Sigmoid colon (tissue), 6 donors: ENCODE measurements at regions not wholly inside any gene's neighbourhood (a gene's known extent, or its start where the extent isn't known, plus 50 kb on each side); places are given as distances from the start of the nearest gene placed in this dataset.

Experiments
- DNase-seq: peaks from one replicate; pipeline ENCODE4 v3.0.0-alpha.2; 2019
- H3K27ac ChIP-seq, 4 donors: fragments of 200-600 bp; sonication (generic); one replicate each; pipeline ENCODE4 v1.5.1; 2016 to 2019; ENCODE audit warnings: mild to moderate bottlenecking in 1 of 4
- H3K27me3 ChIP-seq, 3 donors: fragments of 200-600 bp; sonication (generic); one replicate each; pipeline ENCODE4 v1.5.1; 2019; ENCODE audit warnings: mild to moderate bottlenecking in 1 of 3
- H3K36me3 ChIP-seq, 4 donors: fragments of 200-600 bp; sonication (generic); one replicate each; pipeline ENCODE4 v1.5.1; 2016 to 2019
- H3K4me1 ChIP-seq, 4 donors: fragments of 200-600 bp; sonication (generic); one replicate each; pipeline ENCODE4 v1.5.1; 2017 to 2019
- H3K4me3 ChIP-seq, 4 donors: fragments of 200-600 bp; sonication (generic); one replicate each; pipeline ENCODE4 v1.5.1; 2017 to 2019; ENCODE audit warnings: mild to moderate bottlenecking in 2 of 4, moderate library complexity in 1 of 4
- H3K9me3 ChIP-seq, 4 donors: fragments of 200-600 bp in 3 of 4; sonication (generic) in 3 of 4; one replicate each; pipeline versions ENCODE4 v1.5.1 to v1.6.1; 2013 to 2019
- CTCF ChIP-seq, 4 experiments: fragments of 450-650 bp in 3 of 4; fragments of 200-600 bp in 1 of 4; IDR thresholded peaks; one replicate each; pipeline ENCODE4 v1.5.1; 2016 to 2019; ENCODE audit warnings: antibody characterized with exemption in 4 of 4, mild to moderate bottlenecking in 3 of 4, moderate library complexity in 2 of 4
- EP300 ChIP-seq, 4 donors: sonication (generic); formaldehyde crosslinking; IDR thresholded peaks; one replicate each; pipeline ENCODE4 v1.6.1; 2017; ENCODE audit warnings: antibody characterized with exemption in 4 of 4
- POLR2A ChIP-seq, 2 donors: fragments of 450-650 bp; IDR thresholded peaks; one replicate each; pipeline ENCODE4 v1.6.1; 2016; ENCODE audit warnings: antibody characterized with exemption in 2 of 2, mild to moderate bottlenecking in 2 of 2, moderate library complexity in 2 of 2
- POLR2AphosphoS5 ChIP-seq, 4 donors: sonication (generic); formaldehyde crosslinking; IDR thresholded peaks; one replicate each; pipeline ENCODE4 v1.6.1; 2017; ENCODE audit warnings: antibody characterized with exemption in 4 of 4
- WGBS, 2 donors: extraction: QIAGEN DNeasy Blood & Tissue Kit; methylation state at CpG; one replicate each; pipeline ENCODE4 v1.1.7; 2013; 5-methylcytosine and 5-hydroxymethylcytosine counted together
- intact Hi-C: fragments of 100-400 bp; cut with DNase I; formaldehyde crosslinking; loops from one replicate; pipeline ENCODE4 v1.15.1; 2023
- donor health status: healthy with polysubstance abuse.
- donor health status: healthy.

GRCh38 chr6:105804424-105804823 is 281.7 kb upstream of the PRDM1 start:
- intact Hi-C loops: no loop called here
- TF ChIP-seq CTCF (IDR thresholded peaks at IDR 0.05) (no peak), POLR2AphosphoS5 (IDR thresholded peaks at IDR 0.05) (no peak), EP300 (IDR thresholded peaks at IDR 0.05) (no peak), POLR2A (IDR thresholded peaks at IDR 0.05) (no peak)
- WGBS, 2 donors: 58 to 94% methylated on average over 3 of the region's 3 CpGs

GRCh38 chr6:105804000-105804399 is 282.1 kb upstream of the PRDM1 start:
- no peak for TF ChIP-seq CTCF (IDR thresholded peaks at IDR 0.05)
- no peak for TF ChIP-seq POLR2A (IDR thresholded peaks at IDR 0.05)
- peak in 1 of 4 donors; percentile 21 for TF ChIP-seq POLR2AphosphoS5 (IDR thresholded peaks at IDR 0.05)
- TF ChIP-seq EP300 (IDR thresholded peaks at IDR 0.05): no peak
- H3K27ac ChIP-seq: no peak overlapping the region
- no peaks in the 10 kb centered on the region for H3K36me3 ChIP-seq
- 84 to 91% methylated on average over 1 of the region's 1 CpG for WGBS, 2 donors
- no peak overlapping the region for H3K4me3 ChIP-seq
- no peaks in the 10 kb centered on the region for H3K9me3 ChIP-seq
- intact Hi-C loops: no loop called here
- H3K4me1 ChIP-seq: peaks cover 0 to 4% (median 4%) of the 10 kb centered on the region in 4 donors
- no peaks in the 10 kb centered on the region for H3K27me3 ChIP-seq
- no peak for DNase-seq

More at GRCh38 chr6:105804424-105804823, 281.7 kb upstream of the PRDM1 start:
- Histone ChIP-seq H3K36me3 (no peaks in the 10 kb centered on the region), H3K27me3 (no peaks in the 10 kb centered on the region), H3K27ac (no peak overlapping the region), H3K4me1 (peaks cover 0 to under 1% (median under 1%) of the 10 kb centered on the region in 4 donors), H3K4me3 (no peak overlapping the region), H3K9me3 (no peaks in the 10 kb centered on the region)
- DNase-seq: no peak

GRCh38 chr6:105803442-105803841 is 282.7 kb upstream of the PRDM1 start:
- WGBS, 2 donors: 63 to 84% methylated on average over 2 of the region's 2 CpGs
- TF ChIP-seq EP300 (IDR thresholded peaks at IDR 0.05) (no peak), POLR2AphosphoS5 (IDR thresholded peaks at IDR 0.05) (no peak), CTCF (IDR thresholded peaks at IDR 0.05) (no peak), POLR2A (IDR thresholded peaks at IDR 0.05) (no peak)
- no peaks in the 10 kb centered on the region for H3K36me3 ChIP-seq
- no peak overlapping the region for H3K4me3 ChIP-seq
- no peaks in the 10 kb centered on the region for H3K9me3 ChIP-seq
- peaks cover 0 to 10% (median 10%) of the 10 kb centered on the region in 4 donors for H3K4me1 ChIP-seq
- DNase-seq: no peak
- H3K27me3 ChIP-seq: no peaks in the 10 kb centered on the region
- intact Hi-C loops: no loop called here
- H3K27ac ChIP-seq: no peak overlapping the region

- TF ChIP-seq POLR2A (IDR thresholded peaks at IDR 0.05): no peak
- no peak for TF ChIP-seq CTCF (IDR thresholded peaks at IDR 0.05)
- TF ChIP-seq EP300 (IDR thresholded peaks at IDR 0.05): no peak
- TF ChIP-seq POLR2AphosphoS5 (IDR thresholded peaks at IDR 0.05): no peak
- no peak overlapping the region for H3K4me3 ChIP-seq
- DNase-seq: no peak
- H3K36me3 ChIP-seq: no peaks in the 10 kb centered on the region
- peaks cover 0 to 17% (median 14%) of the 10 kb centered on the region in 4 donors for H3K4me1 ChIP-seq
- WGBS, 2 donors: 91% methylated on average over 3 of the region's 3 CpGs
- H3K27me3 ChIP-seq: no peaks in the 10 kb centered on the region
- no peaks in the 10 kb centered on the region for H3K9me3 ChIP-seq
- H3K27ac ChIP-seq: no peak overlapping the region
- intact Hi-C loops: no loop called here
Observed at GRCh38 chr6:105802703-105803102, 283.4 kb upstream of the PRDM1 start.

GRCh38 chr6:105800871-105801270 is 285.3 kb upstream of the PRDM1 start:
- DNase-seq: no peak
- H3K4me3 ChIP-seq: no peak overlapping the region
- H3K36me3 ChIP-seq: no peaks in the 10 kb centered on the region
- no peaks in the 10 kb centered on the region for H3K9me3 ChIP-seq
- WGBS, 2 donors: 47 to 73% methylated on average over 2 of the region's 2 CpGs
- H3K4me1 ChIP-seq: peaks cover 0 to 20% (median 14%) of the 10 kb centered on the region in 4 donors
- intact Hi-C loops: no loop called here
- H3K27ac ChIP-seq: no peak overlapping the region
- no peak for TF ChIP-seq POLR2A (IDR thresholded peaks at IDR 0.05)
- no peak for TF ChIP-seq CTCF (IDR thresholded peaks at IDR 0.05)
- TF ChIP-seq POLR2AphosphoS5 (IDR thresholded peaks at IDR 0.05): no peak
- TF ChIP-seq EP300 (IDR thresholded peaks at IDR 0.05): no peak
- no peaks in the 10 kb centered on the region for H3K27me3 ChIP-seq
